ENCODE measurements at regions not wholly inside any gene's neighbourhood (a gene's known extent, or its start where the extent isn't known, plus 50 kb on each side); places are given as distances from the start of the nearest gene placed in this dataset.

DNA sequence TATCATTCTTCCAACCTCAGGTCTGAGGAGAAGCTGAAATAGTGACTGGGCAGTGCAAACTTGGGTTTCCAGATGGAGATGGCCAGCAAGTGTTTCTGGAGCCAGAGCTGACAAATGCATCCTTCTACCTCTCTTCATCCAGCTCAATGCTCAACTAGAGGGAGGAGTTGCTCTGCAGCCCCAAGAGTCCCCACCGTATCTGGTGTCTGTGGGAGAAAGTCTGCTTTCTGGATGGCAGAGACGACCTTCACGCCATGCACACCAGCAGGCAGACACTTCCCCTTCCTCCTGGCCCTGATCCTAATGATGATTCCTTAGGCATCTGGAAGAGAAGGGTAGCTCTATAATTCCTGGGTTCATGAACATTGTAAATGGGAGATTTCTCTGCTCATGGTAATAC lies 127.4 kb upstream of the SPACA1 start:
- TF ChIP-seq, protein P1, sequence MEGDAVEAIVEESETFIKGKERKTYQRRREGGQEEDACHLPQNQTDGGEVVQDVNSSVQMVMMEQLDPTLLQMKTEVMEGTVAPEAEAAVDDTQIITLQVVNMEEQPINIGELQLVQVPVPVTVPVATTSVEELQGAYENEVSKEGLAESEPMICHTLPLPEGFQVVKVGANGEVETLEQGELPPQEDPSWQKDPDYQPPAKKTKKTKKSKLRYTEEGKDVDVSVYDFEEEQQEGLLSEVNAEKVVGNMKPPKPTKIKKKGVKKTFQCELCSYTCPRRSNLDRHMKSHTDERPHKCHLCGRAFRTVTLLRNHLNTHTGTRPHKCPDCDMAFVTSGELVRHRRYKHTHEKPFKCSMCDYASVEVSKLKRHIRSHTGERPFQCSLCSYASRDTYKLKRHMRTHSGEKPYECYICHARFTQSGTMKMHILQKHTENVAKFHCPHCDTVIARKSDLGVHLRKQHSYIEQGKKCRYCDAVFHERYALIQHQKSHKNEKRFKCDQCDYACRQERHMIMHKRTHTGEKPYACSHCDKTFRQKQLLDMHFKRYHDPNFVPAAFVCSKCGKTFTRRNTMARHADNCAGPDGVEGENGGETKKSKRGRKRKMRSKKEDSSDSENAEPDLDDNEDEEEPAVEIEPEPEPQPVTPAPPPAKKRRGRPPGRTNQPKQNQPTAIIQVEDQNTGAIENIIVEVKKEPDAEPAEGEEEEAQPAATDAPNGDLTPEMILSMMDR (IDR thresholded peaks at IDR 0.05) = no peak
- TF ChIP-seq POLR2A (IDR thresholded peaks at IDR 0.05) = no peak

All from breast epithelium (tissue), 3 donors.